ENCODE measurements at regions not wholly inside any gene's neighbourhood (a gene's known extent, or its start where the extent isn't known, plus 50 kb on each side); places are given as distances from the start of the nearest gene placed in this dataset.
A peak's percentile ranks its signal among the peaks of the same experiment; 100 is the strongest.

- DNase-seq (ENCODE audit: low read depth) = no peak
Observed at GRCh38 chr2:7911196-7911595, 770.7 kb upstream of the ID2 start.

DNA sequence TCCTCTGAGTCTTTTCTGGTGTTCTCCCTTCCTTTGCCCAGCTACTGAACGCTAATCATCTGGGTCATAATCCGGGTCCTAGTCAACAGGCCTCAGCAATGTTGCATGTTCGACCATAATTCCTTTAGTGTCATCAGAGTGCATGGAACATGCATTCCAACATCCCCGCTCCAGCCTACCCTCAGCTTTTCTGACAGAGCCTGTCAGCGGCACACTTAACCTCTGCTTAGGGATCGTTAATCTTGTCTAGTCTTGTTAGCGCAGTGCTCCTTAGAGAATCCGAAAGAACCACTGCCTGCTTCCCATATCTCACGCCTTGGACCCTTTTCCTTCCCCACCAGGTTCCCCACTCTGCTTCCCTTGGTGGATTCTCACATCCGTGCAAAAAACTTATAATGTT lies 767.9 kb upstream of the ID2 start:
- DNase-seq (ENCODE audit: low read depth) = no peak

DNA sequence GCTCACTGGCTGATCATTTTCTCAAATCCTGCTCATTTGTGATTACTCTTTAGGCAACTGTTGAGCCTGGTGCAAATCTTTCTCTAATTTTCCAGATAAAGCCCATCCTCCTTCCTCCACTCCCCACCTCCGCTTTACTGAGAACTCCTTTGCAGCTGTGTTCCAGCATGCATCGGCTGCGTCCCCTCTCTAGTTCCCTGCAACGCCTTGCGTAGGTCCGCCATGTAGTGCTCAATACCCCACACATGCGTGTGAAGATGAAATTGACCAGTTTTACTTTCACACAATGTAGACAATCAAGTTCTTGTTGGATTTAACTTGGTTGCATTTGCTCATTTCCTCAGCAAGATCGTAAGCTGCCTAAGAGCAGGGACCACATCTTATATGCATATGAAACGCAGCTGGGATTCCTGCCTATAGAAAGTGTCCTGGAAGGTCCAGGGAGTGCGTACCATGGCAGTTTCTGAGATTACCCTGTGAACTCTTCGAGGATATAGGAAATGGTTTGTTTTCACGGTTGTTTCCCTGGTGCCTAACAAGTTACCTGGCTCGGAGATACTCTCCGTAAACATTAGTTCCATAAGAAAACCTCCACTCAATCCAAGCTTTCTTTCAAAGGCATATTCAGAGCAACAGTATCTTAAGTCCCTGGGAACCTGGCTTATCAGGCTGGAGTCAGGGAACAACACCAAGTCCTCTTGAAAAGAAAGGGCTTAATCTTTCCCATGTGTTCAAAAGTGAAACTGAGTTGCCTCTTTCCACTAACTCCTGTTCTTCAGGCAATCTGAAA lies 766.4 kb upstream of the ID2 start:
- peak; percentile 9 for DNase-seq (ENCODE audit: low read depth)

GRCh38 chr2:7916670-7917069 lies 765.2 kb upstream of the ID2 start:
- DNase-seq (ENCODE audit: low read depth) = no peak

DNA sequence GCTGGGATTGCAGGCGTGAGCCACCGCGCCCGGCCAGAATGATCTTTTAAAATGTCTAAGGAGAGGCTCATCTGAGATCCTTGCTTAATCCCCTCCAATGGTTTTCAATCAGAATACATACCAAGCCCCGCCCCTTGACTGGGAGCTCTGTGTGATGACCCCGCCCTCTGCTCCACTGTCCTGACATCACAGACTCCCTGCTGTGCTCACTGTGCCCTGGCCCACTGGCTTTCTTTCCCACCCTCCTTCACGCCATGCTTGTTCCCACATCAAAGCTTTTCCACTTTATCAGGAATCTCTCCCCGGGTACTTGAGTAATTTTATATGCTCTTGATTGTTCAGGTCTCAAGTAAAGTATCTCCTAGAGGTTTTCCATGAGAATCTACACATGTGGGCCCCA lies 762.3 kb upstream of the ID2 start:
- DNase-seq (ENCODE audit: low read depth) = no peak

DNA sequence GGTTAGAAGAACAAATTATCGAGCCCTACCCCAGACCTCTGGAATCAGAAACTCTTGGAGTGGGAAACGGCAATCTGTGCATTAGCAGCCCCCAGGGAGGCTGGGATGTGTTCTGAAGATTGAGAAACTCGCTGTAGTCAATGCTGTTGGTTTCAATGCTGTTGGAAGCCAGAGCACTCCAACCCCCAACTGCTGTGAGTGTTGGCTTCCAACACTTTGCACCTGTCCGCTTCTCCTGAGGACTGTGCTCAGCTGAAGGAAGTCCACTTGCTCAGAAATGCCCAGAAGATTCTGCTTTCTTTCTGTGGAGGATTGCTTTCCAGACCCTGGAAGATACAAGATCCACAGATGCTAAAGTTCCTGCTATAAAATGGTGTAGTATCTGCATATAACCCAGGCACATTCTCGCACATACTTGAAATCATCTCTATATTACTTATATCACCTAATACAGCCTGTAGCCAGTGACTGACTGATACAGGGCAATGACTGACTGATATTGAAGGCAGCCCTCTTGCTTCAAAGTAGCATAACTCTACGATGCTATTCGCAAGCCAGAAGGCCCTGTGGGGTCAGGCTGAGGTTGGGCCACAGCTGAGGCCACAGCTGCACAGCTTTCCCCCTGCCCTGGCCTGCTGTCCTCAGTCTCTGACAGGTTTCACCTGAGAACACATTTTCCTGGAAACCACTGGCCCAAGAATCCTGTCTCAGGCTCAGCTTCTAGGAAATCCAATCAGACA lies 757.7 kb upstream of the ID2 start:
- no peak for DNase-seq (ENCODE audit: low read depth)

- DNase-seq (ENCODE audit: low read depth) = no peak
Observed at GRCh38 chr2:7925506-7925905, 756.4 kb upstream of the ID2 start.

GRCh38 chr2:7927691-7928090 lies 754.2 kb upstream of the ID2 start:
- no peak for DNase-seq (ENCODE audit: low read depth)

DNA sequence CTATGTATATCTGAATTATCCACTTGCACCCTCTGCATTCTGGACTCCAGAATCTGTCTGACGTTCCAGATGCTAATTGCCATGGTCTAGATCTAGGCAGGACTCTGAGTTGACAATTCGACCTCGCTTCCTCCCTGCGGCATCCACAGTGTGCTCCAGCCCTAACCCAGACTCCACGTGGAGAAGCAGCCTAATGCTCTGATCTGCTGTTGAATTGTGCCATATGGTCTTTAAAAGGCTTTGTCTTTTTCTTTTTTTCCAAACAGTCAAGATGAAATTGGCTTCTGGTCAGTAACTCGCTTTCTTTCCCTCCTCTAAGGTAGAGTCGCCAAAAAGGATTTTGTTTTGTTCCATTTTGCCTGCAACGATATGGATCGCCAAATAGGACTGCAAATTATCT lies 752.6 kb upstream of the ID2 start:
- no peak for DNase-seq (ENCODE audit: low read depth)

DNA sequence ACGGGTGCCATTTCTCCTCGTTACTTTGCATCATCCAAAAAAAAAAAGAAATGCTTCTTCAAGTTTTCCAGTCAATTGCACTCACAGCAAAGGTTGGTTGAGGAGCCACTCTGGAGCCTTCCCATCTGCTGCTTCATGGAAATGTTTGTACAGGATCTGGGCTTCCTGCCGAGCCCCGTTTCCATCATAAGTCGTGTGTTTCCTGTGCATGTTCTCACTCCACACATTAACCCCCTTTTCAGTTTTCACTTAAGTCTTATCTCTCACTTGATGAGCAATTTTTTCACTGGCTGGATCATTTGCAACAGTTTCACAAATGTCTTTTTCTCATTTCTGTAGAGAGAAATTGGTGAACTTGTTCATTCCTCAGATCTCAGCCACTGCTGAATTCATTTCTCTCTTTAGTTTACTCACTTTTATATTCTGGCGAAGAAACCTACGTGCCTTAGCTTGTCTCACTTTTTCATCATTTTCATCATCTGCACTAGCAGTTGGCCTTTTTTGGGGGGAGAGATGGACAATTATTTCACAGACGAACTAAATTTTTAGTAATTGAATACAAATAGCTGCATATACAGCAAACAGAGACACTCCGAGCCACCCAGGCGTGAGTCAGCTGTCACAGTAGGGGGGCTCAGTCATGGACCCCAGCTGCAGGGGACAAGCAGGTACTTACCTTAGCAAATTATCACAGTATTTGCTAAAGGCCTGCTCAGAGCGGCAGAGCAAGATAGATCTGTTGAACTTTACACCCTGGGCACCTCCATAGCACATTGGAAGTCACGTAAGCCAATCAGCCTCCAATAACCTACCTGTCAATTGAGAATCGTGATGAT lies 750.8 kb upstream of the ID2 start:
- peak; percentile 24 for DNase-seq (ENCODE audit: low read depth)

DNA sequence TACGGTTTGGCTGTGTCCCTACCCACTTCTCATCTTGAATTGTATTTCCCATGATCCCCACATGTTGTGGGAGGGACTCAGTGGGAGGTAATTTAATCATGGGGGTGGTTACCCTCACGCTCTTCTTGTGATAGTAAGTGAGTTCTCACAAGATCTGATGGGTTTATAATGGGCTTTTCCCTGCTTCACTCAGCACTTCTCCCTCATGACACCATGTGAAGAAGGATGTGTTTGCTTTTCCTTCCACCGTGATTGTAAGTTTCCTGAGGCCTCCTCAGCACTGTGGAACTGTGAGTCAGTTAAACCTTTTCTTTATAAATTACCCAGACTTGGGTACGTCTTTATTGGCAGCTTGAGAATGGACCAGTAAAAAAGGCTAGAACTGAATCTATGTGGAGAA lies 750.0 kb upstream of the ID2 start:
- no peak for DNase-seq (ENCODE audit: low read depth)

GRCh38 chr2:7933672-7934071 lies 748.2 kb upstream of the ID2 start:
- DNase-seq (ENCODE audit: low read depth) = no peak

DNA sequence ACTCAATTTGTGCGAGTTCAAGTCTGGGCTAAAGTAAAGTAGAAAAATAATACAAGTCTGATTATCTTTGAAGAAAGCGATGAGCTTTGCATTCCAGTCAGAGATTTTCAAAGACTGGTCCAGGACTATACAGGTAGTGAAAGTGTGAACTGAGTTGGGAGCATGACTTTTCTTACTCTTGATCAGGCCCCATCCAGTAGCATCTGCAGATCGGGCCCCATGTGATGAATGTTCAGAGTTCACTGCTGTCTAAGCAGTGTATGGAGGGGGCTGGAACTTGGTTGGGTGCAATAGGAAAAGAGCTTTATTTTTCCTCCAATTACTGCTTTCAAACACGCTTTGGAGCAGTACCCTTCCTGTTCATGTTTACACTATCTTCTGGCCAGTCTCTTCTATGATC lies 747.4 kb upstream of the ID2 start:
- DNase-seq (ENCODE audit: low read depth) = no peak

GRCh38 chr2:7937082-7937481 lies 744.8 kb upstream of the ID2 start:
- DNase-seq (ENCODE audit: low read depth) = no peak

DNA sequence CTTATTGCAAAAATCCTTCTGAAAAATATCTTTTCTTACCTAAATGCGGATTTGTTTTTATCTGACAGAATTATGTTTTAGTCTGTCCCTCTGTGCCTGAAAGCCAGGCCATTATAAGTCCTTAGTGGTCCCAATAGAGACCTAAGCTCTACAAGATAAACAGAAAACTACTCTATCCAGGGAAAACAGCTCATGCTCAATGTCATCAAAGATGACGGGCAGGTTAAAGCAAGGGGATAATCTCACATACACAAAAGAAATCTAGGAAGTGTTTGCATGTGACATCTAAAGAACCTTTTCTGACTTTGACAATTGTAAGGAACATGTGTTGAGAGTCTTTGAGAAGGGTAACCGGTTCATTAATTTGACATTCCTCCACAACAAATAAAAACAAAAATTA lies 741.1 kb upstream of the ID2 start:
- DNase-seq (ENCODE audit: low read depth) = no peak

GRCh38 chr2:7943446-7943845 lies 738.4 kb upstream of the ID2 start:
- DNase-seq (ENCODE audit: low read depth) = no peak

DNA sequence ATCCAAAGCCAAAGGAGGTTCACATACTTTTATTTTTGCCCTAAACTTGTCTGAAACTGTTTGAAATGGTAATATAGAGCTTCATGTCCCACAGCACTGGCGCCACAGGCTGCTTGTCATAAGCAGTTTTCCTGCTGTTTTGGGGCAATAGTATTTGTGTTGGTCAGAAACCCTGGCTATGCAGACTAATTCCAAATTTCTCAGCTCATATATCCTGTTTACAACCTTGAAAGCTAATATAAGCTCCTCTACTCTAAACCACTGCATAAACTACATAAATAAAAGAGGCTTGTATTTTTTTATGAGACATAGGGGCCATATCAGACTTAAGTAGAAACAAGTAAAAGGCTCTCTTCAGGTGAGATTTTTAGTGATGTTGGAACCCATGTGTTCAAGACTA lies 736.8 kb upstream of the ID2 start:
- no peak for DNase-seq (ENCODE audit: low read depth)

- no peak for DNase-seq (ENCODE audit: low read depth)
Observed at GRCh38 chr2:7950035-7950612, 731.7 kb upstream of the ID2 start.

- DNase-seq (ENCODE audit: low read depth) = no peak
Observed at GRCh38 chr2:7951001-7951400, 730.9 kb upstream of the ID2 start.

- DNase-seq (ENCODE audit: low read depth) = no peak
Observed at GRCh38 chr2:7951490-7951889, 730.4 kb upstream of the ID2 start.

DNA sequence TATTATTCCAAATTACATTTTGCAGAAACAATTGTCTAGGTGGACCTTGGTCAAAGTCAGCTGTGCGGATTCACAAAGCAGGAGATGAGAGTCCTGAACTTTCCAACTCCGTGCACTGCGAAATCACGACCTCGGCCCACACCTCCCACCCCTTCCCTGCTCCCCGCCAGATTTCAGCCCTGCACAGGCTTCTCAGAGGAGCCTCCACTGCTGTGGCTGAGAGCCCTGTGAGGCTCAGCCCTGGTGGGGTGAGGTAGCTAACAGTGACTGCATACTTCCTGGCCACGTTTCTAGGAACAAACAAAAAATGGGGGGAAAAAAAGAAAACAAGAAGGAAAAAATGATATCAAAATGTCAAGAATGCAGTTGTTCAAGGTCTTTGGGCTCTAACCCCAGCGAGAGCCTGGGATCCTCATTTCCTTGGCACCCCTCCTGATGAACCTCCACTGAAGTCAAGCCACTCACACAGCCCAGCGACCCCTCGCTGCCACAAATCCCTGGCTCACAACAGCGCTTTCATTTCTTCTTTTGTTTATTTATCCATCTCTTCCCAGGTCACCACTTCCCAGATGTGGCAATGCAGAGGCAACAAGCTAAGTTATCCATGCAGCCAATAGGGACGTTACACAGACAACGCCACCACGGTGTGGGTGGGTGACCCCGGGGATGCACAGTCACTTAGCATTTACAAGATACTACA lies 729.7 kb upstream of the ID2 start:
- DNase-seq (ENCODE audit: low read depth) = no peak

Measured in HT1080 (cell line).